Fibroblast of lung (primary cell): ENCODE measurements at regions not wholly inside any gene's neighbourhood (a gene's known extent, or its start where the extent isn't known, plus 50 kb on each side); places are given as distances from the start of the nearest gene placed in this dataset.

Source experiments
- EZH2 ChIP-seq: IDR thresholded peaks from 2 replicates; pipeline ENCODE4 v1.5.1; 2012; ENCODE audit warnings: low read length, control low read depth, mild to moderate bottlenecking; ENCODE audit errors: missing control alignments
- TF ChIP-seq, protein P1 (sequence below), 2 donors: IDR thresholded peaks in 1 of 2; conservative IDR thresholded peaks in 1 of 2; 1 replicate in 1 of 2; 2 replicates in 1 of 2; pipeline ENCODE4 v1.5.1; 2011 to 2012; ENCODE audit warnings: low read length in 2 of 2, control low read depth in 1 of 2, inconsistent platforms in 1 of 2, low read depth in 1 of 2, mild to moderate bottlenecking in 1 of 2

DNA sequence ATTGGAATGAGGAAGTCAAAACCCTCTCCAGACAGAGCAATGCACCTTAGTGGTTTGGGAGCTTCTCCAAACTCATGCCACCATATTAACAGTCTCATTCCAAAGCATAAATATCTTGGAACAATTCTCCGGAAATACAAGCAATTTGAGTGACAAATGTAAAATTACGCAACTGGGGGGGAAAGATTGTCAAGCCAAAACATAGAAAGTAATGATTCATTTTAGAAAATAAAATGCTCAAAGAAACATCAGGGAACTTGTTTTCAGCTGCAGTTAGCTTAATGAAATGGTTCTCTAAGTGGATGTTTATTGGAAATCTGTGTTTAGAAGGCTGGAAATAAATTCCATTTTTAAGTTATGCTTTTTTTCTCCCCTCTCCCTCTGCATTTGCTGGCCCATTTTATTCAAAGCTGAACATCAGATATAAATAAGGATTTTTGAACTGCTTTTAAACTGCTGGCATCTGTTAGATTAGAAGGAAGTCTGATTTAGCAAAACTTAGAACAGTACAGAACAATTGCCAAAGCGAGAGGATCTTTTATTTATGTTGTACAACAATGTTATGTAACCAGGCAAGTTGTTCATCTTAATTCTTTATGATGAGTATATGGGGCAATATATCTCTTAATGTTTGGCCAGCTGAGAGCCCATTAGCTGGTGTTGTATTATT lies 551.9 kb downstream of the PRELID2 start:
- TF ChIP-seq, protein P1, sequence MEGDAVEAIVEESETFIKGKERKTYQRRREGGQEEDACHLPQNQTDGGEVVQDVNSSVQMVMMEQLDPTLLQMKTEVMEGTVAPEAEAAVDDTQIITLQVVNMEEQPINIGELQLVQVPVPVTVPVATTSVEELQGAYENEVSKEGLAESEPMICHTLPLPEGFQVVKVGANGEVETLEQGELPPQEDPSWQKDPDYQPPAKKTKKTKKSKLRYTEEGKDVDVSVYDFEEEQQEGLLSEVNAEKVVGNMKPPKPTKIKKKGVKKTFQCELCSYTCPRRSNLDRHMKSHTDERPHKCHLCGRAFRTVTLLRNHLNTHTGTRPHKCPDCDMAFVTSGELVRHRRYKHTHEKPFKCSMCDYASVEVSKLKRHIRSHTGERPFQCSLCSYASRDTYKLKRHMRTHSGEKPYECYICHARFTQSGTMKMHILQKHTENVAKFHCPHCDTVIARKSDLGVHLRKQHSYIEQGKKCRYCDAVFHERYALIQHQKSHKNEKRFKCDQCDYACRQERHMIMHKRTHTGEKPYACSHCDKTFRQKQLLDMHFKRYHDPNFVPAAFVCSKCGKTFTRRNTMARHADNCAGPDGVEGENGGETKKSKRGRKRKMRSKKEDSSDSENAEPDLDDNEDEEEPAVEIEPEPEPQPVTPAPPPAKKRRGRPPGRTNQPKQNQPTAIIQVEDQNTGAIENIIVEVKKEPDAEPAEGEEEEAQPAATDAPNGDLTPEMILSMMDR (conservative IDR thresholded peaks at IDR 0.05 in 1 of 2, IDR thresholded peaks at IDR 0.05 in 1 of 2; ENCODE audit: low read depth in 1 of 2, low read length in 2 of 2): no peak
- TF ChIP-seq EZH2: no peak
